HG02623 (cell line): ENCODE measurements at regions not wholly inside any gene's neighbourhood (a gene's known extent, or its start where the extent isn't known, plus 50 kb on each side); places are given as distances from the start of the nearest gene placed in this dataset.
"Not testable (repeated sequence)": the region's sequence is repeated elsewhere in the genome, so short reads cannot be mapped to it uniquely, and the experiment has no call there.

Source experiments
- ATAC-seq: cut with Tn5 transposase; IDR thresholded peaks from one replicate; pipeline ENCODE4 v1.9.1; 2021; ENCODE audit warnings: moderate library complexity; ENCODE audit not compliant: unreplicated experiment

DNA sequence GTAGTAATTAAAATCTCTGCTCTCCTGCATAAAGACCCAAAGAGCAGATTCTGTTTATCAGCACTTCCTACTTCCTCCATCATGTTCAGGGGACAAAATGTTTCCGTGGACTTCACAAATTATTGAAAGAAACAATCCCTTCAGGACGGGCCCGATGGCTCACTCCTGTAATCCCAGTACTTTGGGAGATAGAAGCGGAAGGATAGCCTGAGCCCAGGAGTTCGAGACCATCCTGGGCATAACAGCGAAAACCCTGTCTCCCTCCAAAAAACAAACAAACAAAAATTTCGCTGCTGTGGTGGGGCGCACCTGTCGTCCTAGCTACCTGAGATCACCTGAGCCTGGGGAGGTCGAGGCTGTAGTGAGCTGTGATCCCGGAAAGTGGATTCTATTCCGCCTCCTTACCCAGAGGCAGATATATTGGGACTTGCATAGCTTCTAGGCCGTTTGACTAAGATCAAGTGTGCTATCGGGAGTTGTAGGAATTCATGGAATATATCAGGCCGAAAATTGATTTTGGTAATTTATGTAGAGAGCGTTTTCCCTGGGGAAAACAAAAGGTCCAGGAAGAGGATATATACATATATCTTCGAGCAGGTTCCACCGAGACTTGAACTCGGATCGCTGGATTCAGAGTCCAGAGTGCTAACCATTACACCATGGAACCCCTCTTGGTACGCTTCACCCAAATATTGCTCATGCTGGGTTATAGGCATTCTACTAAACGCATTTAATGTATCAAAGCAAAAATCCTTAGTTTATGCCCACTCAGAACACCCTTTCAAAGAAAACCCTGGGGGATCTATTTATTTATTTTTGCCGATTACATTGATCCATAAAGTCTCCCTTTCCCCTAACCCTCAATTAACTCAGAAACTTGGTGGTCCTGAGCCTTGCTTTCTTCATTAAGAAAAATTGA lies 74.5 kb upstream of the ZNF184 start:
- no peak for ATAC-seq

DNA sequence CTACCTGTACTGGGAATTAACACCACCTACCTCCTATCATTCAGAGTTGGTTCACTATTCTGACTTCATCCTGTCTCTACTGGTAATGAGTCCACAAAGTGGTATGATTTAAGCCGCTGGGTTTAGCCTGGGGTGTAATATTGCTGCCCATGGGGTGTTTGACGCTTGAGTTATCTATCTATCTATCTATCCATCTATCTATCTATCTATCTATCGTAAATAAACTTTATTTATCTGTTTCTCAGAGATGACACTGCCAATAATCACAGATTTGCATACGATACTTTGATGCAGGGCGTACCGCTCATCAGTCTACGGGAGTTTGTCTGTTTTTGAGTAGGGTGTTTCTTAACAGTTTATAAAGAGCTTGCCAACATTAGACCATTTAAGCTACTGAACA lies 73.6 kb upstream of the ZNF184 start:
- ATAC-seq = no peak

DNA sequence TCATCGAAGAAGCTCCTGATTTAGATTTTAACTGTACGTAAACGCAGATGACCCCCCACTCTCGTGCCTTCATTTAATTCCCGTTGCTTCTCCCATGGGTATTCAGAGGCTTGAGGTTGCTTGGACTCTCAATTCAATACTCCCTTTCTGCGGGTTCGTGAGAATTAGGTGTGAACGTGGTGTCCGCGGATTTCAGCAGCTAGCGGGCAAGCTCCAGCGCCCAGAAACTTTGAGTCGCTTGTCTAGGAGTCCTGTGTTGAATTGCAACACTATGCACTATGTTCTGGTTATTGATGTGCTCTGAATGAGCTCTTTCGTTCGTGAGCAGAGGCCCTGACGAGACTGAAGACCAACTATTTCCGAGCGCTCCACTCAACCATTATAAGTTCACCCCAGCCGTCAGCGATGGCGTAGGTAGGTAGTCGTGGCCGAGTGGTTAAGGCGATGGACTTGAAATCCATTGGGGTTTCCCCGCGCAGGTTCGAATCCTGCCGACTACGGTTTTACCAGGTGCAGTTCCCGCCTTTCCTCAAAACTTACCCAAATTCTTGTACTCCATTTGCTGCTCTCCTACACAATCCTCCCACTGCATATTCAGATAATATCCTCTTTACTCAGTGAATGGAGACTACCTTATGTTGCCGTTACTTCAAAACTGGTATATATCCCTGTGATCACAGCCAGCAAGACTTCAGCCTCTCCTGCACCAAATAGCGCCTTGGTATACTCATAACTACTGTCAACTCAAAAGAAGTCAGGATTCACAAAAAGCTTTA lies 72.6 kb upstream of the ZNF184 start:
- no peak for ATAC-seq

DNA sequence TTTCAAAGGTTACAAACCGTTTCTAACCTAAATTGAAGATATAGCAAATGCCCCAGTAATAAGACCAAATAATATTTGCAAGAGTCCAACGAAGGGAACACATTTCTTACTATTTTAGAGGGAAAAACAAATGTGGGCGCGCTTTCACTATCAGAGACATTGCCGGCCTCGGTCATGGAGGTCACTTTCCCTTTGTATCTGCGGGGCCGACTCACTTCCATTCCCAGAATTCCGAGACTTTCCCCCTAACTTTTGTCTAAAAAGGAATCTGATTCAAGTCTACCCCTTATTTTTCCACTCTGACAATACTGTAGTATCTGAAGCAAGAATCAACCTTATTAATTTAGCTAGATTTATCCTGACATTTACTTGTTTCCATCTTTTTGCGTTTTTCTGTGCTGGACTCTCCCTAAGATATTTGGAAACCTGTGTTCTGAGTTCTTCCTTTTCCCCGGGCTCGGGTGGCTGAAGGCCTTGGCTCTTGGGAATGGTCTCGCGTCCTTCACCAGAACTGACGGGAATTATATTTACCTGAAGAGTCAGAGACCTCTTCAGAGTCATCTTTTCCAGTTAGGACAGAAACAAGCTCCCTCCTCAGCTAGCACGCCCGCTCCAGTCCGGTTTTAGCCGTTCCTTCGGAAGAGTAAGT lies 71.8 kb upstream of the ZNF184 start:
- no peak for ATAC-seq

- not testable (repeated sequence) for ATAC-seq
Measured at GRCh38 chr6:27544135-27544534, 71.2 kb upstream of the ZNF184 start.

GRCh38 chr6:27542485-27542884 lies 69.6 kb upstream of the ZNF184 start:
- no peak for ATAC-seq

DNA sequence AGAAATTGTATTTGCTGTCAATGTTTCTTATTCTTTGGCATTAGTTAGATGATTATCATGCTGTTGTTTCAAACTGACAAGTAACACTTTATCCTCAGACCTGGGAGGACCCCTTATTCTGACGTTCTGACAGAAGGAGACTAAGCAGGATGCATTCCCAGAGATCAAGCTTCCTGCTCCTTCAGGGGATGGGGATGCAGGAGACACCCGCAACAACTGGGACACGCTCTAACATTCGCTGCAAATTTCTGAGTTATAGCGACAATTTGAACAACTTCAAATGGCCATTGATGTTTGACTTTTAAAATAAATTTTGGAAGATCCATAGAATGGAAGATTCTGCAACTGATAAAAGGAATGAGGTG lies 69.0 kb upstream of the ZNF184 start:
- ATAC-seq = no peak

DNA sequence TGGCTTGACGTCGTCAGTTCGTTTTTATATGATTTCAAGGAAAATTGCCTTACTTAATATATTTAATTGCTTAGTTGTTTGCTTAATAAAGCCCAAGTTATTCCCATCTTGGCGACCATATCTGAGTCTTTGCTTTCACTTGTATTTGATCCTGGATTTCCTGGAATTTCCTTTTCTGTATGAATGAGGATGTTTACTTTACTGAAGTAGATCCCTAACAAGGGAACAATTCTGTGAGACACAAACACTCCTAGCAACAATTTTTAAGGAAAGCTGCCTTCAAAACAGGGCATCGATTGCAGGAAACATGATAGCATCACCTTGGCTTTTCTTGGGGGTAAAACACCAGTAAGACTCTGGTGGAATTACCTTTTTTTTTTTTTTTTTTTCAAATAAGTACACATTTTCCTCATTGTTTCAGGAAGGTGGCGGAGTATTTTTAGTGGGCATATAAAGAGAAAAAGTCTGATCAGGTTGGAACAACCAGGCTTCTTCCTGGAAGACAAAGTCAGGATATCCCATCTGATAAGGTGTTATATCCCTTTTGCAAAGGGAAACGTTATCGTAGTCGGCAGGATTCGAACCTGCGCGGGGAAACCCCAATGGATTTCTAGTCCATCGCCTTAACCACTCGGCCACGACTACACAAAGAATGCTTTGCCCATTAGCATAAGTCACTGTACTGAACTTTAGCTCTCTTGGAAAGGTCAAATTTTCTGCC lies 68.5 kb upstream of the ZNF184 start:
- ATAC-seq = no peak

- ATAC-seq = no peak
Measured at GRCh38 chr6:27539551-27539950, 66.6 kb upstream of the ZNF184 start.

DNA sequence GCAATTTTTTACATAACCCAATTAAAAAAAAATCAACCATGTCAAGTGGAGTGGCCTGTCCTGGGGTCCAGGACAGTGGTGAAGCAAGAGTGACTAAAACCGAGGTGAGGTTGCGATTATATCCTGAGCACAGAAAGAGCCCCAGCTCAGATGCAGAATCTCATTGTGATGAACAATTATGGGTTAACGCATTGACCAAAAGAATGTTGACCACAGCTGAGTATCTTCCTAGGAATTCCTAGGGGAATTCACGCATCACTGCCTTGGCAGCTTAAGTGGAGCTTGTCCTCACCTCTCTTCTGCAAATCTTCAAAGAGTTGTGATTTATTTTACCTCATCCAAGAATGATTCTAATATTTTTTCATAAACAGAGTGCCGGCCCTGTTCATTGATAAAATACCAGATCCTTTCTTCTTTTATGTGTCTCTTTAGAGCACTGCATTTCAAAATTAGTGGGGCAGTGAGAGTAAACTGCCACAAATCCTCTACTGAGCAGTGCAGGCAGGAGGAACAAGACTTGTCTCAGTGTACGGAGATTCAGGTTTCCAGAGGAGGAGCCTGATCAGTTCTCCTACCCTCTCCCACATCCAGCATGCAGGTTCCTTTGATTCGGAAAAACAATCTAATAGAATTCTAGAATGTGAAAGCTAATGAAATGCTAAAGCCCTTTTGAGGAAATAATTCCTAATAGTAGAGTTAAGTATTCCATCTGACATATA lies 60.1 kb upstream of the ZNF184 start:
- no peak for ATAC-seq

GRCh38 chr6:27531772-27532459 lies 59.0 kb upstream of the ZNF184 start:
- no peak for ATAC-seq

DNA sequence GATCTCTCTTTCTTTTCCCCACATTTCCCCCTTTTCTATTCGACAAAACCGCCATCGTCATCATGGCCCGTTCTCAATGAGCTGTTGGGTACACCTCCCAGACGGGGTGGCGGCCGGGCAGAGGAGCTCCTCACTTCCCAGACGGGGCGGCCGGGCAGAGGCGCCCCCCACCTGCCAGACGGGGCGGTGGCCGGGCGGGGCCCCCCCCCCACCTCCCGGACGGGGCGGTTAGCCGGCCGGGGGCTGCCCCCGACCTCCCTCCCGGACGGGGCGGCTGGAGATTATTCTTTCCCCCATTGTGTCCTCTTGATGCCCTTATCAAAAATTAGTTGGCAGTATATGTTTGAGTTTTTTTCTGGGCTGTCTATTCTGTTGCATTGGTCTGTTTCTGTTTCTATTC lies 56.9 kb upstream of the ZNF184 start:
- ATAC-seq = not testable (repeated sequence)

- no peak for ATAC-seq
Measured at GRCh38 chr6:27528714-27529113, 55.8 kb upstream of the ZNF184 start.
